HG03520 (cell line): ENCODE measurements at regions not wholly inside any gene's neighbourhood (a gene's known extent, or its start where the extent isn't known, plus 50 kb on each side); places are given as distances from the start of the nearest gene placed in this dataset.

Source experiments
- ATAC-seq: cut with Tn5 transposase; IDR thresholded peaks from one replicate; pipeline ENCODE4 v1.9.1; 2021; ENCODE audit warnings: mild to moderate bottlenecking, moderate library complexity; ENCODE audit not compliant: unreplicated experiment

GRCh38 chr2:30338475-30338874 is 107.1 kb downstream of the LBH start:
- ATAC-seq = no peak

- ATAC-seq = no peak
These were observed 107.7 kb downstream of the LBH start for GRCh38 chr2:30339071-30339470.

- no peak for ATAC-seq
These were observed 105.4 kb upstream of the LCLAT1 start for GRCh38 chr2:30341500-30342267.

DNA sequence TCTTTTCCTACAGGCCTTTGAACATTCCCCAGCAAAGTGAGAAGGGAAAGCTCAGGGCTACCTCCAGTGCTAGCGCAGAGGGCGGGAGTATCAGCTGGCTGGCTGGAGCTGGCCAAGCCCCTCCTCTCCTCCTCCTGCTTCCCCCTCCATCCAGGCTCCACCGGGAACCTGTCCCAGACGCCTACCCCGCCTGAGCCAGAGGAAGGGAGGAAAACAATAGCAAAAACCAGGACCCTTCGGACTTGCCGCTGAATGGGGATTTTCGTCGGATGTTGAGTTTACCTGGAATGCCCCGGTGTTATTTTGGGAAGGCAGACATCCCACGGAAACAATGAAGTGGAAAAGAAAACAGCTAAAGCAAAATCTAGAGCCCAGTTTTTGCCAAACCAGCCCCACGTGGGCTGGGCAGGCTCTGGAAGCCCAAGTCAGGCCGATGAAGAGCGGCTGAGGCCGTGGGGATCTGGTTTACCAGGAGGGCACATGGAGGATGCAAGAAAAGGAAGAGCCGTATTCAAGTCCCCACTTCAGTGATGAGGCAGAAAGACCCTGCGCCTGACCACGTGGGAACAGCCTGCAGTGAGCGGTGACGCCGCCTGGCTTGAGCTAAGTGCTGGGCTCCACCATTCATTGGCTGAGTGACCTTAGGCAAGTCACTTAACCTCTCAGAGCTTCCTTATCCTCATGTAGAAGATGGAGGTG is 100.4 kb upstream of the LCLAT1 start:
- no peak for ATAC-seq

GRCh38 chr2:30348825-30349224 is 98.2 kb upstream of the LCLAT1 start:
- no peak for ATAC-seq

DNA sequence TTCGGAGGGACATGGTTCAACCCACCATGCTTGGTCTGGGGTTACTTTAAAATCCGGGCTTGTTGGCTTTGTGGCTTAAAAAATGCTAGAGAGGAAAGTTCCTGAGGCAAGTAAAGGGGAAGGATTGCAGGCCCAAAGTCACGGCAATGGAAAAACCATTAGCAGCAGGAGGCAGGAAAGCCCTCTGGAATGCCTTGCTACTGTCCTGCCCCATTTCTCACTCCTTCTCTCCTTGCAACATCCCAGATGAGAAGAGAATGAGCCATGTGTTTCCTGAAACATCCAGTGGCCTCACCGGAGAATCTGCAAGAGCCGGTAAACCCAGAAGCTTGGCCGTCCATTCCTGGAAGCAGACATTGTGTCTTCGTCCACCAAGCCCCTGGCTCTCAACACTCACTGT is 97.4 kb upstream of the LCLAT1 start:
- no peak for ATAC-seq

DNA sequence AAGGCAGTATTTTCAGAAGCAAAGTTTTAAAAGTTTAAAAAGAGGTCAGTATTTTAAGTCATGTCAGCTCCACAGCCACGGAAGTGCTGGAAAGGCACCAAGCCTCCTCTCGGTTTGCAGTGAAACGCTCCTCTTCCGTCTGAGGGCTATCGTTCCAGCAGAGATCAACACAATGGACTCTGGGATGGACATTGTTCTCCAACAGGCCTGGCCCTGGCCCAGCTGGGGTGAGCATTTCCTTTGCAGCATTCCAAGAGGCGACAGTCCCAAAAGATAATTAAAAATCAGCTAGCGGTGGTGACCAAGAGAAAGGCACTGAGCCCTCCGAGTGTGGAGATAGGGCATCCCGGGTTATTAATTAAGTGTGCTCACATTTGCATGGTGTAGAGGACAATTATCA is 95.9 kb upstream of the LCLAT1 start:
- no peak for ATAC-seq

DNA sequence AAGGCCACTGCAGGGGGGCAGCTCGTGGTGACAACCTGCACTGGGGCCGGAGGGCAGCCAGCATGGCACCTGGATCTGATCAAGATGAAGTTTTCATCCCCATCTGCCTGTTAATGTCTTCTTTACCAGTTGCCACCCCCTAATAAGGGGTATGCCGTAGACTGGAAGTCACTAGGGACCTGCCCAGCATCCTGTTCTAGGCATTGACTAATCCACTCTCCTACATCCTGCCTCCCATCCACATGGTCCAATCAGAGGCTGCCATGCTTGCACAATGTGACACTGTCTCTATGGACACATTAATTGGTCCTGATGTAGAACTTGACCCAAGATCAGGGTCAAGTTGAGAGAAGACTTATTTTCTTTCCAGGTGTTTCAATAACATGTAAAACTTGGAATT is 95.1 kb upstream of the LCLAT1 start:
- no peak for ATAC-seq

- no peak for ATAC-seq
These were observed 92.9 kb upstream of the LCLAT1 start for GRCh38 chr2:30354150-30354549.

- ATAC-seq = no peak
These were observed 92.4 kb upstream of the LCLAT1 start for GRCh38 chr2:30354621-30355020.

DNA sequence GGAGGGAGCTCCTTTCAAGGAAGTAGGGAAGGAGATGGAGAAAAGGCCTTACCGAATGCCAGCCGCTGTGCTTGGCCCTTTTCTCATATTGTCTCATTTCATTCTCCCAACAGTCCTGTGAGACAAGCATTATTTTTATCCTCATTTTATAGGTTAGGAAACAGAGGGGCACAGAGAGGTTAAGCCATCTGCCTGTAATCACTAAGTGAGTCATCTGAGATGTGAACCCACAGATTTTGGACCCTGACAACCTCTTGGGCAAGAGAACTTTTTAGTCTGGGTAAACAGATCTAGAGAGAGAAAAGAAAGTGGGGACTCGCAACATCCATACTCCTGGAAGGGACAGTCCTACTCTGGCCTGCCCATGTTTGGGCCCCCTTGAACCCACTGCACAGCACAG is 91.7 kb upstream of the LCLAT1 start:
- no peak for ATAC-seq

DNA sequence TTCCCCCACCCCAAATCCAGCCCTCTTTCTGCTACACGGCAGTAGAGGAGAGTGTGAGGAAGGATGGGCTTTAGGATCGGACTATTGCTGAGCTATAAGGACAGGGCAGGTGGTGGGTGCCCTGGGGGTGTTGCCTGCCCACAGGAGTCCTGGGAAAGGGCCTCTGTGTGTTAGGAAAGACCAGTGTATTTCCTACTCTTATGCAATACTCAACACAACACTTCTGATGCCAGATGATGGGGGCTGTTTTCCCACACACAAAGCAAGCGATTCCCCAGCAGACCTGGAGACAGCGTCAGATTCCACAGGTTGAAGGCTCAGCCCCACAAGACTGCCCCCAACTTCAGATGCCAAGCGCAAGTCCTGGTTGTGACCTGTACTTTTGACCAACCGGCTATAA is 91.0 kb upstream of the LCLAT1 start:
- no peak for ATAC-seq

- ATAC-seq = no peak
These were observed 90.3 kb upstream of the LCLAT1 start for GRCh38 chr2:30356776-30357175.

- no peak for ATAC-seq
These were observed 88.7 kb upstream of the LCLAT1 start for GRCh38 chr2:30358351-30358750.

DNA sequence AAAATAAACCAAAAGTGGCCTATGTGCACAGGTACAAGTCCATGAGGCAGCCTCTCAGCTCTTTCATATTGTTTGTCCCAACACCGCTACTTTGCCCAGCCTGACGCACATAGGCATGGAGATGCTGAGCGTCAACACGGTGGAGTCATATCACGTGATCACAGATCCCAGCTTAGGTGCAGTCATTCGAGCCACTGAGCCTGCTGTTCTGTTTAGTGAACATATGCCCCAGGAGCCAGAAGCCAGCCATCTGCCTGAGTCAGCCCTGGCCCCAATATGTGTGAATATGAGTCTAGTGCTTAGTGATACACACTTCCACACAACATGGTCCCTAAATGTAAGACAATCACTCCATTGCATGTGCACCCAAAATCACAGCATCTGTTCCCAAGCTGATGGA is 88.2 kb upstream of the LCLAT1 start:
- no peak for ATAC-seq

DNA sequence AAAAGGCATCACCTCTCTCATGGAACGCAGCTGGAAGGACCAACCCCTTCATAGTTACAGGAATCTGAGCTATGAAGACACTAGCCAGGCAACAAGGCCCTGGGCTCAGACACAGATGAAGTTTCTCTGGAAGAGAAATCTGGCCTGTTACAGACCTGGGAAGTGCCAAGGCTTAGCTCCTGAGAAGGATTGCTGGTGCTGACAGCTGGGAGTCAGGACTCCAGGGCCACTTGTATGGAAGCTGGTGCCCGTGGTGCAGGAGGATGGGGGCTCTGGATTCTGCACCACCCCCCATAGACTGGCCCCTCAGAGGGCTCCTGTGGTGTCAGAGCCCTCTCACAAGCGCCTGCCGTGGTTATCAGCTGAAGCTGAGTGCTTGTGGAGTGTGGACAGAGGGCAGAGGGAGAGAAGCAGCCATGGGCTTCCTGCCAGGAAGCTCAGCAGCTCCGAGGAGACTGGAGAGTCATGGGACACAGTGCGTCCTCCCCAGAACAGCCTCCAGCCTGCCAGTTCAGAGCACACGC is 87.3 kb upstream of the LCLAT1 start:
- no peak for ATAC-seq

DNA sequence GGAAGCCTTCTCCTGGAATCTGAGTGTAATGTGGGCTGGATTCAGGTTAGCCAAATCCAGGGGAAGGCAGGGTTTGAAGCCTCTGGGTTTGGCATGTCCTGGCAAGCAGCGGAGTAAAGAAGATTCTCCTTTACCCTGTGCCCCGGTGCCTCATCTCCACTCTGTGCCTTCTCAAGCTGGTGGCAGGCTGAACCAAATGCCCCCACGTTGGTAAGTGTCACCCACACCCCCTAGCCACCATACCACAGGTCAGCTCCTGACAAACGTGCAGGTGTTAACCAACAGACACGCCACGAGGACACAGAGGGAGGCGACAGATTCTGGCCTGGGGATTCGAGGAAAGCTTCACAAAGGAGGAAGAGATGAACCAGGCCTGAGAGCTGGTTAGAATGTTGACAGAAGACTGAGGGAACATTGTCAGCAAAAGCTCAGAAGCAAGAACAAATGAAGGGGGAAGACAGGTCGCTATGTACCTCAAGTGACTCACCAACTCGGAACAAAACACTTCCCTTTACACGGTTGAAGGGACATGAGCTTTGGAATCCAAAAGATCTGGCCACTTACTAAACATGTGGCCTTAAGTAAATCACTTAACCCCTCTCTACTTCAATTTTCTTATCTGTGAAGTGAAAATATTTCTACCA is 85.2 kb upstream of the LCLAT1 start:
- no peak for ATAC-seq

GRCh38 chr2:30362468-30363081 is 84.5 kb upstream of the LCLAT1 start:
- ATAC-seq = no peak

GRCh38 chr2:30363406-30363805 is 83.6 kb upstream of the LCLAT1 start:
- ATAC-seq = no peak

DNA sequence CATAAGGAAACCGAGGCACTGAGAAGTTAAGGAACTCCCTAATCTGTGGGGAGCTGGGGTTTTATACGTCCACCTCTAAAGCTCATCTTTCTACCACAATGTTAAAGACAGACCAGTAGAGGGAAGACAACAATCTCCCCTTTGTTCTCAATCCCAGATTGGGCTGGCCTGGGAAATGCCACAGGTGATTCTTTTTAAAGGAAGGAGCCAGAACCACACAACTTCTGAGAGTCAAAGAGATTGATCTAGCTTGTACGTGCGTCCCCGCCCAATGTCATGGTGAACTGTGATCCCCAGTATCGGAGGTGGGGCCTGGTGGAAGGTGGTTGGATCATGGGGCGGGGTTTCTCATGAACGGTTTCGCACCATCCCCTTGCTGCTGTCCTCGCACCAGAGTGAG is 81.8 kb upstream of the LCLAT1 start:
- ATAC-seq = no peak

GRCh38 chr2:30366199-30366691 is 80.8 kb upstream of the LCLAT1 start:
- ATAC-seq = no peak
